ENCODE measurements at regions not wholly inside any gene's neighbourhood (a gene's known extent, or its start where the extent isn't known, plus 50 kb on each side); places are given as distances from the start of the nearest gene placed in this dataset.
A peak's percentile ranks its signal among the peaks of the same experiment; 100 is the strongest.
"Not testable (repeated sequence)": the region's sequence is repeated elsewhere in the genome, so short reads cannot be mapped to it uniquely, and the experiment has no call there.

DNA sequence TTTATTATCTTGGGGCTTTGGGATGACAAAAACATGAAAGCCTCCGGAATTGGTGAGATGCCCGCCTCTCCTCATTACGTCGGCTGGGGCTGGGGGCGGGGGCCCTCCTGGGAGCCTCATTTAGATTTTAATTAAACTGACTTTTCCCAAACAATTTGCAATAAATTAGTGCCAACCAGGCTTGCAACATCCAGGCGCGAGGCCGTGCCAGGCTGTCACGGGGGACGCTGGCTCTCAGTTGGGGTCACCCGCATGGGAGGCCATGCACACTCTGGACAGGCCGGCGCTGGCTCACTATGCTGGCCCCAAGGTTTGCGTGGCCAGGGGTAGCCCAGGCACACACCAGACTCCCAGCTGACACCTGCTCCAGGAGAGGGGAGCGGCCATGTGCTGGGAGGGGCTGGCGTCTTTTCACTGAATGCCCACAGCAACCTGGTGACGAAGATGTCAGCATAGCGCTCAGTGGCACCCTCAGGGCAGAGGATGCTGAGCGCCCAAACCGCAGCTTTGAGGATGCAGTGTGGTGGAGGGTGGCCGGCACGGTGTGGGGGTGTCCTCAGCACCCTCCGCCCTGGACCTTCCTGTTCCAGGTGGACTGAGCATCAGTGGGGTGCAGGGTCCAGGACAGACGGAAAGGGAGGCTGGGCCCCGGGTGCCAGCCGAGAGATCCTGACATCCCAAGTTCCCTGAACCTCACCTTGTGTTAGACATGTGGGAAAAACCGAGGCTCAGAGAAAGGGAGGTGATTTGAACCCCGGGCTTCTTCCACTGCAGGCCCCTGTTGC, 190.8 kb upstream of the C14orf180 start:
- no peak for DNase-seq

GRCh38 chr14:104389326-104390220, 190.0 kb upstream of the C14orf180 start:
- DNase-seq: no peak

- DNase-seq: no peak
Observed at GRCh38 chr14:104390221-104390931, 189.2 kb upstream of the C14orf180 start.

DNA sequence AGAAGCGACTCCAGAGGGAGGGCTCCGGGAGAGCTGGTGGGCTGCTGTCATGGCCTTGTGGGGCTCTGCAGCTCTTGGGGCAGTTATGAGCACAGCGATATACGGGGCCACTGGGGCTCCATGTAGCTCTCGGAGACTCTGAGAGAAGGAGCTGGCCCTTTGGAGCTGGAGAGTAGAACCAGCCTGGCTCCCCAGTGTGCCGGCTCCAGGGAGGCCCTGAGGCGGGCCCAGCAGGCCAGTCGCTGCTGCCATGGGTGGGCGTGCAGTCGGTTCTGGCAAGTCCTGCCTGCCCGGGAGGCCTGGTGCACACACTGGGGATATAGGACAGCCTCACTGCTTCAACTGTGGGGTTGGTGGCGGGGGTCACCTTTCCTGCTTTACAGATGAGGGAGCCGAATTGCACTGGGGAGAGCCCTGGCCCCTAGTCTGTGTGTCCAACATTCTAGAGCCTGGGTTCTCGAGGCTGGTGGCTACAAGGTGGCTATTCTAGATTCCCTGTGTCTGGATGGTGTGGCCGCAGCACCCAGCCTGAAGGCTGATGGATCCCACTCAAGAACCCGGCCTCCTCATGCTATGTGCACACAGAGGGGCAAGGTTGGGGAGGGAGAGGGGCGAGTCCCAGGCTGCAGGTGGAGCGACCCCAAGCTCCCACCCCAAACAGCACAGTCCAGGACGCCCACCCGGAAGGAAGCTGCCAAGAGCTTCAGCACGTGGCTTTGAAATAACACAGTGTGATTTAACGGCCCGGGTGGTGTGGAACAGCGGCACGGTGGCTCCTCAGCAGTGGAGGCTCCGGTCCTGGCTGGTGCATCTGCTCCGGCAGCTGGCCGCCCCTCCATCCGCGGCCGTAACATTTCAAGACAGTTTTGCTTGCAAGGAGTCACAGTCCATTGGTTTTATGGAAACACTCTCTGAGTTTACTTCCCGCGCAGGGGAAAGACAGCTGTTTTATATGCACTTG, 188.3 kb upstream of the C14orf180 start:
- DNase-seq: no peak

GRCh38 chr14:104392001-104392395, 187.6 kb upstream of the C14orf180 start:
- no peak for DNase-seq

- DNase-seq: no peak
Observed at GRCh38 chr14:104392396-104393198, 187.0 kb upstream of the C14orf180 start.

GRCh38 chr14:104393199-104393897, 186.2 kb upstream of the C14orf180 start:
- DNase-seq: no peak

DNA sequence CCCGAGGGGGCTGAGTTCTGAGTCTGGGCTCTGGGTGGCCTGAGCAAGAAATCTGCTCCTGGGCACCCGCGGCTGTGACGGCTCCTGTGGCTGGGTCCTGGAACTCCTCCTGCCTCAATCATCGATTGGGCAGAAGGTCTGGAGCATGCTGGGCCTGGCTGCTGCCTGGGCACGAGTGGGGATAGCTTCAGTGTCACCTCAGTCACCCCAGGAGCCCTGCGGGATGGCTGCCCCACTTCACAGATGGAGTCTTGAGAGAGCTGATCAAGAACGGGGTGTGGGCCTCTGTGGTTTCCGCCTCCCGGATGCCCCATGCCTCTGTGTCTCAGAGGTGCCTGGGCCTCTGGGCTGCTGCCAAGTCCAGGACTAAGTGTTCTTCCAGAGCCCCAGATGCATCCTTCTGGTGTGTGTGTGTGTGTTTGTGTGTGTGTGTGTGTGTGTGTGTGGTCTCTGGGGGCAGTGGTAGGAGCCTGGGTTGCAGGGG, 185.6 kb upstream of the C14orf180 start:
- peak; percentile 2 for DNase-seq

GRCh38 chr14:104394409-104394851, 185.1 kb upstream of the C14orf180 start:
- no peak for DNase-seq

DNA sequence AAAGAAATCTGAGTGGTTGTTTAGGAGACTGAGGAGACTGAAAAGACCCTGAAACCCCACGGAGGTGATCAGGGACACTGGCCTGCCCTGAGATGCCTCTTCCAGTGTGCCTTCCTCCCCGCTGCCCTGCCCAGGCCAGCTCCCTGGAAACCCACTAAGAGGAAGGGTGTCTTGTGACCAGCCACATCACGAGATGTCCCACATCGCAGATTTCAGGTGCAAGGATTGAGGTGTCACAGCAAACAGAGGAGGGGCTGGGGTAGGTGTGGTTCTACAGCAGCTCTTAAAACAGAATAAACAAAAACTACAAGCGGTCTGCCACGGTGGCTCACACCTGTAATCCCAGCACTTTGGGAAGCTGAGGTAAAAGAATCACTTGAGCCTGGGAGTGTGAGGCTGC, 184.3 kb upstream of the C14orf180 start:
- DNase-seq: no peak

GRCh38 chr14:104395941-104396681, 183.5 kb upstream of the C14orf180 start:
- no peak for DNase-seq

DNA sequence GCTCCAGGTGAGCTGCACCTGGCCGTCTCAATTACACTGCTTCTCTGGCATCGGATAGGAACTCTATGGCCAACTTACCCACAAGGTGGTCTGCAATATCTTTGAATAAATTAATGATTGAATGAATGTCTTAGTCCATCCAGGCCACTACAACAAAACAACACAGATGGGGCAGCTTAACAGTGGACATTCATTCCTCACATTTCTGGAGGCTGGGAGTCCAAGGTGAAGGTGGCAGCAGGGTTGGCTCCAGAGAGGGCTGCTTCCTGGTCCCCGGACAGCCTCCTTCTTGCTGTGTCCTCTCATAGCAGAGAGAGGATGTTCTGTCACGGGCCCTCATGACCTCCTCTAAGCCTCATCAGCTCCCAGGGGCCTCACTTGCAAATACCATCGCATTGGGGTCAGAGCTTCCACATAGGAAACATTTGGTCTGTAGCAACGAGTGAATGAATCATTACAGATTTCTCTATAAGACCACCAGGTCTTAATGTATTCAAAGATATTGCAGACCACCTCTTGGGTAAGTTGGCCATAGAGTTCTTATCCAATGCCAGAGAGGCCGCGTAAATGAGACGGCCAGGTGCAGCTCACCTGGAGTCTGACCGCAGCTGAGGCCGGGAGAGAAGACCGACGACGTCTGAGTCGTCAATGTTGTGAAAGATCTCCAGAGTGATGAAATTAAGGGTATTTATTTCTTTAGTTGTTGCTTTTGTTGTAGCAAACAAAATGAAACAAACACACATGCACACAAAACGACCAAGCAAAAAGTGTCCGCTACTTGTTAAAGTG, 182.7 kb upstream of the C14orf180 start:
- DNase-seq: no peak

DNA sequence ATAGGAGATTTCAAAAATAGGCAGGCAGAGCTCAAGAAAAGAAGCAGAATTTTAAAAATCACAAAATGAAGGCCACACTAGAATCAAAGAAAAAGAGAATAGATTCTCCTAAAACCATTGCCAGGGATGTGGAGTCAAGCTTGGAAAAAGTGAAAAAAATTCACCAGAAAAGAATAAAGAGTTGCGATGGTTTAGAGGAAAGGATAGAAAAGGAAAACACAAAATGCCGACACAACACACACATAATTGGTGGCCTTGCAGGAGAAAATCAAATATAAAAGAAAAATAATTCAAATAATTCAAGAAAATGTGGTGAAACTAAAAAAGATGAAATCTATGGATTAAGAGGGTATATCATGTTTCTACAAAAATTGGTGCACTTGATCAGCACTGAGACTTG, 181.6 kb upstream of the C14orf180 start:
- DNase-seq: no peak

DNA sequence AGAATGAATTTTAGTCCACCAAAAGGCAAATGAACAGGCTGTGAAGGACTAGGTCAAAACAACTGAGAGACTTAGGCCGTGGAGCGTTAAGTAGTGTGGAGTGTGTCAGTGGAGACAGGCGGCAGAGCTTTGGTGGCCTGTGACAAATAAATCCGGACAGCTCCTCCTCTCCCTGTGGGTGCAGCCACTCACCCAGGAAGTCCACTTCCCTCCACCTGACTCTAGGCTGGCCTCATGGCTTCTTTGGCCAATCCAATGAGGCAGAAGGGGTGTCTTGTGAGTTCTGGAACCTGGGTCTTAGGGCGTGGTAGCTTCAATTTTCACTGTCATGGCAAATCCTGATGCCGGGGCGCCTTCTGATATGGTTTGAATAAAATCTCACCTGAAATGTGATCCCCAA, 180.9 kb upstream of the C14orf180 start:
- no peak for DNase-seq

DNA sequence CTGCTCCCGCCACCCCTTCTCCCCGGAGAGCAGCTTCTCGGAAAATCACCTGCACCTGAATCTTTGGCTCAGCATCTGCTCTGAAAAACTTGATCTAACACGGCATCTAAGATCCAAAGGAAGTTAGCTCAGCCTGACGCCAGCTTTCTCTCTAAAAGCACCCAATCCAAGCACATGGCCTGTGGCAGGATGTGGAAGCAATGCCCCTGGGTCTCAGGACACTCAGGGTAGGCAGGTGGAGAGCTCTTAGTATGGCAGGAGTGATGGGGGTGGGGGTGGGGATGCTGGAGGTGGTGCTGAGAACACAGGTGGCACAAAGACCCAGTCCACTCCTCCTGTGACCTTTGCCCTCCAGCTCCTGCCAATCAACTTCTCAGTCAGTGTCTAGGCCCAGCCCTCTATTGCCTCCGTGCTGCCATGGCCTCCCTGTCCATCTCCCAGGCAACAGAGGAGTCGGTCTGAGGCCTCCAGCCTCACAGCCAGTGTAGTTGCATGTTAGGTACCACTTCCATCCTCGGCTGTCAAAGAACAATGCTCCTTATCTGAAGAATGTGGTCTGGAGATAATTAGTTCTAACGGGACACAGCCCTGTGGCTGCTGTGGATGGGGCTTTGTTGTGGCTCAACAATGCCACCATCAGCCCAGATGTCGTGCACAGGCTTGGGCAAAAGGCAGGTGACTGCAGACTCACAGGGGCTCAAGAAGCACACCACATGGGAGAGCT, 180.0 kb upstream of the C14orf180 start:
- no peak for DNase-seq

GRCh38 chr14:104400355-104400754, 179.2 kb upstream of the C14orf180 start:
- no peak for DNase-seq

GRCh38 chr14:104401785-104402184, 177.8 kb upstream of the C14orf180 start:
- no peak for DNase-seq

GRCh38 chr14:104402303-104402702, 177.3 kb upstream of the C14orf180 start:
- not testable (repeated sequence) for DNase-seq

Data from fibroblast of skin of back (primary cell).